ENCODE measurements at regions not wholly inside any gene's neighbourhood (a gene's known extent, or its start where the extent isn't known, plus 50 kb on each side); places are given as distances from the start of the nearest gene placed in this dataset.

DNA sequence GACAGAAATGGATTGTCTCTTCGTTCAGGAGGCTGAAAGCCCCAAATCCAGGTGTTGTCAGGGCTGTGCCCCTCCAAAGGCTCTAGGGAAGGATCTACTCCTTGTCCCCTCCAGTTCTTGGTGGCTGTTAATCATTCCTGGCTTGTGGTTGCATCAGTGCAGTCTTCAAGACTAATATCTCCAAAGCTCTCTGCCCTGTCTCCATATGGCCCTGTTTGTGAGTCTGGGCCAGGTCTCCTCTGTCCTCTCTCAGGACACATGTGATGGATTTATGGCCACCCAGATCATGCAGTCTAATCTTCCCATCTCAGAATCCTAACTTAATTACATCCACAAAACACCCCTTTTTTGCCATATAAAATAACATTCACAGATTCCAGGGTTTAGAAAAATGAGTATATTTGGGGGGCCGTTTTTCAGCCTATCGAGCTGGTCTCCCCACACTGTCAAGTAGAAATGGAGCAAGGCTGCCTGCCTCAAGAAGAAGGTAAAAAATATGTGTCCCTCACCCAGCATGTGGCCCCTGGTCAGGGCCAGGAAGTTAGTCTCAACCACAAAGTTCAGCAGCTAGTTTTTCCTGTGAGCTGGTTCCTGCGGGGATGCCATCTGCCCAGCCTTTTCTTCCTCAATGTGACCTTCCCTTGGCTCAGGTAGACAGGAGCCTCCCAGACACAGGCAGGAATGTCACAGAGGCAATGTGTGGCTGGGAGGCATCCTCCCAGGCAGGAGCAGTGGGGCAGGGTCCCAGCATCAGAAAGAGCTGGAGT is 509.4 kb downstream of the IRX1 start:
- H2AFZ ChIP-seq (ENCODE audit: low read length), result no peak overlapping the region
- CTCF ChIA-PET (ENCODE audit: unreplicated experiment), result no interaction called here
- H3K36me3 ChIP-seq (ENCODE audit: insufficient read depth, low read length), result no peaks in the 10 kb centered on the region
- H3K4me2 ChIP-seq (ENCODE audit: low read length), result no peak overlapping the region
- intact Hi-C loops (cut with micrococcal nuclease; ENCODE audit: unreplicated experiment), result no loop called here
- TF ChIP-seq, protein P1, sequence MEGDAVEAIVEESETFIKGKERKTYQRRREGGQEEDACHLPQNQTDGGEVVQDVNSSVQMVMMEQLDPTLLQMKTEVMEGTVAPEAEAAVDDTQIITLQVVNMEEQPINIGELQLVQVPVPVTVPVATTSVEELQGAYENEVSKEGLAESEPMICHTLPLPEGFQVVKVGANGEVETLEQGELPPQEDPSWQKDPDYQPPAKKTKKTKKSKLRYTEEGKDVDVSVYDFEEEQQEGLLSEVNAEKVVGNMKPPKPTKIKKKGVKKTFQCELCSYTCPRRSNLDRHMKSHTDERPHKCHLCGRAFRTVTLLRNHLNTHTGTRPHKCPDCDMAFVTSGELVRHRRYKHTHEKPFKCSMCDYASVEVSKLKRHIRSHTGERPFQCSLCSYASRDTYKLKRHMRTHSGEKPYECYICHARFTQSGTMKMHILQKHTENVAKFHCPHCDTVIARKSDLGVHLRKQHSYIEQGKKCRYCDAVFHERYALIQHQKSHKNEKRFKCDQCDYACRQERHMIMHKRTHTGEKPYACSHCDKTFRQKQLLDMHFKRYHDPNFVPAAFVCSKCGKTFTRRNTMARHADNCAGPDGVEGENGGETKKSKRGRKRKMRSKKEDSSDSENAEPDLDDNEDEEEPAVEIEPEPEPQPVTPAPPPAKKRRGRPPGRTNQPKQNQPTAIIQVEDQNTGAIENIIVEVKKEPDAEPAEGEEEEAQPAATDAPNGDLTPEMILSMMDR (conservative IDR thresholded peaks at IDR 0.05; ENCODE audit: low read length), result no peak
- no peak for TF ChIP-seq EZH2phosphoT487 (IDR thresholded peaks at IDR 0.05; ENCODE audit: borderline replicate concordance, low read depth, low read length)
- no TSS peak for BruUV-seq (replicated peaks)
- no peak overlapping the region for H3K4me3 ChIP-seq (ENCODE audit: low read depth, low read length, poor library complexity, severe bottlenecking)
- no peaks in the 10 kb centered on the region for H3K9me3 ChIP-seq (ENCODE audit: low read length)
- H3K9me2 ChIP-seq (ENCODE audit: insufficient read depth, low read length), result no peaks in the 10 kb centered on the region
- H4K20me1 ChIP-seq (ENCODE audit: insufficient read depth, low read length), result no peaks in the 10 kb centered on the region
- H3K4me1 ChIP-seq (ENCODE audit: insufficient read depth, low read length, poor library complexity, severe bottlenecking), result no peaks in the 10 kb centered on the region
- H3K27ac ChIP-seq (ENCODE audit: low read depth, low read length, poor library complexity, severe bottlenecking), result no peak overlapping the region
- POLR2A ChIA-PET, result no interaction called here
- H3K79me2 ChIP-seq (ENCODE audit: insufficient read depth, low read depth, low read length), result no peaks in the 10 kb centered on the region
- DNase-seq (ENCODE audit: low spot score), result no peak

DNA sequence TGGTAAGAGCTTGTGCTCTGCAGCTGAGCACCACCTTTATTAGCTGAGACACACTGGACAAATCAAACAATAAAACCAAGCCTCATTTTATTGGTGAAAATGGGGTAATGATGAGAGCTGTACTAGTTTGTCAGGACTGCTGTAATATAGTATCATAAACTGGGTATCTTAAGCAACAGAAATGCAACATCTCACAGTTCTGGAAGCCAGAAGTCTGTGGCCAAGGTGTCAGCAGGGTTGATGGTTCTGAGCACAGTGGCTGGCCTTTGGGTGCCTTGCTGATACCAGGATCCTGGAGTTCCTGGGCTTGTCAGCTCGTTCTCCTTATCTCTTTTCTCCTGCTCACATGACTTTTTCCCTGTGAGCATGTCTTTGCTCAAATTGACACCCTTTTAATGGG is 513.1 kb downstream of the IRX1 start:
- intact Hi-C loops (cut with micrococcal nuclease; ENCODE audit: unreplicated experiment), result no loop called here
- no peak for DNase-seq (ENCODE audit: low spot score)
- no peaks in the 10 kb centered on the region for H3K9me2 ChIP-seq (ENCODE audit: insufficient read depth, low read length)
- TF ChIP-seq, protein P1 (conservative IDR thresholded peaks at IDR 0.05; ENCODE audit: low read length), result no peak
- no peak for TF ChIP-seq EZH2phosphoT487 (IDR thresholded peaks at IDR 0.05; ENCODE audit: borderline replicate concordance, low read depth, low read length)
- no peaks in the 10 kb centered on the region for H4K20me1 ChIP-seq (ENCODE audit: insufficient read depth, low read length)
- no peak overlapping the region for H3K4me3 ChIP-seq (ENCODE audit: low read depth, low read length, poor library complexity, severe bottlenecking)
- ChIA-PET POLR2A (no interaction called here), CTCF (ENCODE audit: unreplicated experiment) (no interaction called here)
- H3K4me1 ChIP-seq (ENCODE audit: insufficient read depth, low read length, poor library complexity, severe bottlenecking), result no peaks in the 10 kb centered on the region
- no peaks in the 10 kb centered on the region for H3K36me3 ChIP-seq (ENCODE audit: insufficient read depth, low read length)
- no peaks in the 10 kb centered on the region for H3K79me2 ChIP-seq (ENCODE audit: insufficient read depth, low read depth, low read length)
- no TSS peak for BruUV-seq (replicated peaks)
- H3K4me2 ChIP-seq (ENCODE audit: low read length), result no peak overlapping the region
- no peak overlapping the region for H2AFZ ChIP-seq (ENCODE audit: low read length)
- H3K9me3 ChIP-seq (ENCODE audit: low read length), result no peaks in the 10 kb centered on the region
- H3K27ac ChIP-seq (ENCODE audit: low read depth, low read length, poor library complexity, severe bottlenecking), result no peak overlapping the region

DNA sequence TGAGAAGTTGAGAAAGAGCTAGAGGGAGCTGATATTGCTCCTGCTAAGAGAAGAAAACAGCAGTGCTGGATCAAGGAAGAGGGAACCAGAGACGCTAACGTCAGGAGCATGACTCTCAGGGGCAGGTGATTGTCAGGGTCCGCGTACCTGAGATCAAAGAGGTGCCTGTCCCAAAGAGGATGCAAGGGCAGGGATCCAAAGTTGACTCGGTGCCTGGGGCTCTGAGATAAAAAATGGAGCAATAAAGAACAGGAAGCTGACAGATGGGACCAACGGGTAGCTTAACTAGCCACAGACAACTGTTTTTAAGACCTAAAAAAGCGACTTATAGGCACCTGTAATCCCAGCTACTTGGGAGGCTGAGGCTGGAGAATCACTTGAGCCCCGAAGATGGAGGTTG is 517.8 kb downstream of the IRX1 start:
- H3K4me3 ChIP-seq (ENCODE audit: low read depth, low read length, poor library complexity, severe bottlenecking), result no peak overlapping the region
- POLR2A ChIA-PET, result no interaction called here
- H3K9me3 ChIP-seq (ENCODE audit: low read length), result no peaks in the 10 kb centered on the region
- DNase-seq (ENCODE audit: low spot score), result no peak
- H3K79me2 ChIP-seq (ENCODE audit: insufficient read depth, low read depth, low read length), result no peaks in the 10 kb centered on the region
- H4K20me1 ChIP-seq (ENCODE audit: insufficient read depth, low read length), result no peaks in the 10 kb centered on the region
- no peak for TF ChIP-seq EZH2phosphoT487 (IDR thresholded peaks at IDR 0.05; ENCODE audit: borderline replicate concordance, low read depth, low read length)
- TF ChIP-seq, protein P1 (conservative IDR thresholded peaks at IDR 0.05; ENCODE audit: low read length), result no peak
- CTCF ChIA-PET (ENCODE audit: unreplicated experiment), result no interaction called here
- H2AFZ ChIP-seq (ENCODE audit: low read length), result no peak overlapping the region
- H3K27ac ChIP-seq (ENCODE audit: low read depth, low read length, poor library complexity, severe bottlenecking), result no peak overlapping the region
- no peaks in the 10 kb centered on the region for H3K9me2 ChIP-seq (ENCODE audit: insufficient read depth, low read length)
- intact Hi-C loops (cut with micrococcal nuclease; ENCODE audit: unreplicated experiment), result no loop called here
- no peaks in the 10 kb centered on the region for H3K36me3 ChIP-seq (ENCODE audit: insufficient read depth, low read length)
- no TSS peak for BruUV-seq (replicated peaks)
- no peaks in the 10 kb centered on the region for H3K4me1 ChIP-seq (ENCODE audit: insufficient read depth, low read length, poor library complexity, severe bottlenecking)
- no peak overlapping the region for H3K4me2 ChIP-seq (ENCODE audit: low read length)

All from OCI-LY7 (cell line).